ENCODE measurements at regions not wholly inside any gene's neighbourhood (a gene's known extent, or its start where the extent isn't known, plus 50 kb on each side); places are given as distances from the start of the nearest gene placed in this dataset.

GRCh38 chr1:224565611-224566406 lies 50.3 kb upstream of the CNIH3 start:
- no peak for DNase-seq (ENCODE audit: low read depth in 2 of 2)
